Activated CD4-positive, CD25-positive, alpha-beta regulatory T cell treated with anti-CD3 and anti-CD28 coated beads, Interleukin-2, amount 50 U/mL, for 72 hours (primary cell): ENCODE measurements at regions not wholly inside any gene's neighbourhood (a gene's known extent, or its start where the extent isn't known, plus 50 kb on each side); places are given as distances from the start of the nearest gene placed in this dataset.

ENCODE experiments used
- DNase-seq: peaks from one replicate; pipeline ENCODE4 v3.0.0; 2021

GRCh38 chr2:146041274-146041910 is 1521.5 kb upstream of the ZEB2 start:
- DNase-seq = no peak

GRCh38 chr2:146040051-146040450 is 1520.1 kb upstream of the ZEB2 start:
- DNase-seq = no peak

- no peak for DNase-seq
Measured at GRCh38 chr2:146038014-146038413, 1518.1 kb upstream of the ZEB2 start.

- DNase-seq = no peak
Measured at GRCh38 chr2:146037334-146037870, 1517.5 kb upstream of the ZEB2 start.

GRCh38 chr2:146031158-146031557 is 1511.2 kb upstream of the ZEB2 start:
- DNase-seq = no peak

GRCh38 chr2:146027156-146027555 is 1507.2 kb upstream of the ZEB2 start:
- DNase-seq = no peak

GRCh38 chr2:146025519-146025918 is 1505.6 kb upstream of the ZEB2 start:
- no peak for DNase-seq

GRCh38 chr2:146024212-146024743 is 1504.4 kb upstream of the ZEB2 start:
- DNase-seq = no peak

- DNase-seq = no peak
Measured at GRCh38 chr2:146004462-146004861, 1484.5 kb upstream of the ZEB2 start.

- no peak for DNase-seq
Measured at GRCh38 chr2:146003337-146003736, 1483.4 kb upstream of the ZEB2 start.

GRCh38 chr2:145994910-145995309 is 1475.0 kb upstream of the ZEB2 start:
- DNase-seq = no peak

- DNase-seq = no peak
Measured at GRCh38 chr2:145992572-145992971, 1472.7 kb upstream of the ZEB2 start.

GRCh38 chr2:145987793-145988192 is 1467.9 kb upstream of the ZEB2 start:
- DNase-seq = no peak

GRCh38 chr2:145985517-145985916 is 1465.6 kb upstream of the ZEB2 start:
- DNase-seq = no peak

- DNase-seq = no peak
Measured at GRCh38 chr2:145984580-145984979, 1464.7 kb upstream of the ZEB2 start.

- no peak for DNase-seq
Measured at GRCh38 chr2:145980318-145980717, 1460.4 kb upstream of the ZEB2 start.

GRCh38 chr2:145975406-145975805 is 1455.5 kb upstream of the ZEB2 start:
- no peak for DNase-seq

GRCh38 chr2:145961846-145962245 is 1441.9 kb upstream of the ZEB2 start:
- DNase-seq = no peak

- DNase-seq = no peak
Measured at GRCh38 chr2:145960479-145961163, 1440.7 kb upstream of the ZEB2 start.

- DNase-seq = no peak
Measured at GRCh38 chr2:145958611-145959010, 1438.7 kb upstream of the ZEB2 start.

- no peak for DNase-seq
Measured at GRCh38 chr2:145957929-145958328, 1438.0 kb upstream of the ZEB2 start.

- no peak for DNase-seq
Measured at GRCh38 chr2:145939949-145940348, 1420.0 kb upstream of the ZEB2 start.

GRCh38 chr2:145935016-145935415 is 1415.1 kb upstream of the ZEB2 start:
- DNase-seq = no peak

- no peak for DNase-seq
Measured at GRCh38 chr2:145931781-145932395, 1412.0 kb upstream of the ZEB2 start.
